ENCODE measurements at regions not wholly inside any gene's neighbourhood (a gene's known extent, or its start where the extent isn't known, plus 50 kb on each side); places are given as distances from the start of the nearest gene placed in this dataset.

- no peak for DNase-seq (ENCODE audit: low spot score)
These were observed 357.2 kb downstream of the TMEM38B start for GRCh38 chr9:106051545-106051944.

- DNase-seq (ENCODE audit: low spot score), result no peak
These were observed 357.8 kb downstream of the TMEM38B start for GRCh38 chr9:106052166-106052565.

DNA sequence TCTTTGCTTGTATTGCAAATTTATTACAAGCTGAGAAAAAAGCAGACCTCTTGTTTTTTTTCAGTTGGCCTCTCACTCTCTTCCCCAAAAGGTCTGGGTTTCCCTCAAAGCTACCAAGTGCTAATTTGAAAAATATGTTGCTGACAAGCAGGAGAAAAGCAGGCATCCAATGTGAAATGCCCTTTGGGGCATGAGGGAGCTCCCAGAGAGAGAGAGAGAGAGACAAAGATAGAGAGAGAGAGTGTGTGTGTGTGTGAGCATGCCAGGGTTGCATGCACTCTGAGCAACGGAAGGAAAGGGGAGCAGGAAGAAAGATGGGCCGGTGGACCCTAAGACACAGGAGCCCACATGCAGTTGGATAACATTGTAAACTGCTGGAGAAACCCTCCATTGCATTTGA lies 358.4 kb downstream of the TMEM38B start:
- DNase-seq (ENCODE audit: low spot score), result no peak

GRCh38 chr9:106056328-106056727 lies 362.0 kb downstream of the TMEM38B start:
- no peak for DNase-seq (ENCODE audit: low spot score)

DNA sequence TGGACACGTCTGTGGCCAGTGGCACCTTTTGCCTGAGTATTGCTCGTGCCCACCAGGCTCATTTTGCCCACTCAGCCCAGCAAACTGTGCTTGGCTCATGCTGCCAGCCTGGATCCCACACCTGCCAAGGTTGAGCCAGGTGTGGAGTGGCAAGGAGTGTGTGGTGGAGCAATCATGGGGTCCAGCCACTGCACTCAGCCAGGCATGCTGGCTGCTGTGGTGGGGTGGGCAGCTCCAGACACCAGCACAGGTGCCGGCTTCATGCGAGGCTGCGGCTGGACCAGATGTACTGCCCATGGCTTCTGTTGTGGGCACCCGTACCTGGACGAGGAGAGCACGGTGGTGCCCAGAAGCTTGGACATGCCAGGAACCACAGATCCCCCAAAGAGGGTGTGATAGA lies 364.1 kb downstream of the TMEM38B start:
- DNase-seq (ENCODE audit: low spot score), result no peak

DNA sequence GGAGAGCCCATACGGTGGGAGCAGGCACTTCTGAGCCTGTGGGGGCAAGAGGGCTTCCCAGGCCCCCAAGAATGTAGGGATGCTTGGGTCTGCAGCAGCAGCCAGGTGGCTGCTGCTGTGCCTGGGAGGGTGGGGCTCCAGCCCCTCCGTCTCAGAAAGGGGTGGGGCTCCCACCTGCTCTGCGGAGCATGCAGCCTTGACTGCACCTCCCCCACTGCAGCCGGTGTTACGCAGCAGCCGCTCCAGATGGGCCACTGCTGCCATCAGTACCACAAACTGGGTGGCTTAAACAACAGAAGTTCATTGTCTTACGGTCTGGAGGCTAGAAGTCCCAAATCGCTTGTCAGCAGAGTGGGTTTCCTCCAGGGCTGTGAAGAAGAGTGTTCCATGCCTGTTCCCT lies 365.5 kb downstream of the TMEM38B start:
- DNase-seq (ENCODE audit: low spot score), result no peak

DNA sequence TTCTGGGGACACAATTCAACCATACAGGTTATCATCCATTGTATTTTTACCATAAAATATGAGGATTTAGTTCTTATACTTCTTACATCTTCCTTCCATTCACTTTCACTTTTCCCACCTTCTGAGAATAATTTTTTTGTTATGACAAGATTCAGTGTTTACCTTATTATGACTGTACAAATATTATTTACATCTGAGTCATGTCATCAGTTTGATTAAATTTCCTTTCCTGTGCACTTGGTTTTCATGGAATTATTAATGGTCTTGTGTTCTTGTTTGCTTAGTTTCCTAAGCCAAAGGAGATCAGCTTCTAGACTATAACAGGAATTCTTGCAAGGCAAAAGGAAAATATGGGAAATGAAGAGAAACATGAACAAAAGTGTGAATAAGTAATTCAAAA lies 366.5 kb downstream of the TMEM38B start:
- DNase-seq (ENCODE audit: low spot score), result no peak

- no peak for DNase-seq (ENCODE audit: low spot score)
These were observed 367.9 kb downstream of the TMEM38B start for GRCh38 chr9:106062250-106062649.

- no peak for DNase-seq (ENCODE audit: low spot score)
These were observed 370.8 kb downstream of the TMEM38B start for GRCh38 chr9:106065136-106065535.

- DNase-seq (ENCODE audit: low spot score), result no peak
These were observed 371.4 kb downstream of the TMEM38B start for GRCh38 chr9:106065579-106066214.

DNA sequence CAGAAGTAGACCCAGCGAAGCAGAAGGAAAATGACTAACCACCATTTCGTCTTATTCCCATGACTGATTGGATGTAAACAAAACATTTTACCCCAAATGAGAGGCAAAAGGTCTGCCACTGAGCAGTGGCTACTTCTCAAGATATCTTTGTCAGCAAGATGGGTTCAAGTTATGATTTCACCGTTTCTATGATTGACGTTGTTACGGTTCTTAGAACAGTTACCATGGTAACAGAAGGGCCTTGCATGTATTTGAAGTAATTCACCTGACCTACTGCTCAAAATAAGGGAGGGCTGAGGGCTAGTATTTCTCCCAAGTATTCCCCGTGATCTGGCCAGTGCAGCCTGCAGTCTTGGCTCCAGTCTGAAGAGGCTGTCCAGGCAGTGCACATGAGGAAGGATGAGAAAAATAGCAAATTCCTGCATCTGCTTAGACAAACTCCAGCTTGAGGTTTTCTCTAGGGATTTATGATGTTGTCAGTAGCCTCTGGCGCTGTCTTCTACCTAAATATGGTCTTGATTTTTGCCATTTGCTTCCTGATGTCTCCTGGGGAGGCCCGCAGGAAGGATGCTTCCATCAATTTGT lies 372.7 kb downstream of the TMEM38B start:
- DNase-seq (ENCODE audit: low spot score), result no peak

GRCh38 chr9:106069241-106069640 lies 374.9 kb downstream of the TMEM38B start:
- DNase-seq (ENCODE audit: low spot score), result no peak

DNA sequence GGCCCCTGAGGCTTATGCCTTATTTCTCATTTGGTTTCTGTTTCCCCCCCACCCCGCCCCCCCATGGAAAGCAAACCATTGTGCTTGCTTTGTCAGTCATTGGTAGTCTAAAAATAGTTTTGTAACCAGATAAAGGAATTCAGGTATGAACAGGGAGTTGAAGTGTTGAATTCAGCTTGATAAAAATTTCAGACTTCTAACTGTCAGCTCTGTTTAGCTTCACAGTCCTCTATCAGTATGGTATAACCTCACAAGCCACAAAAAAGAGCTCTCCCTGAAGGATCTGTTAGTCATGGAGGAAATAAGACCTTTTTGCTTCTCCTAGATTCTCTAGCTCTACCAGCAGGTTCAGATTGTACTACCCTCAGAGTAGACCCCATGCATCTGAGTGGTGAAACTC lies 378.1 kb downstream of the TMEM38B start:
- no peak for DNase-seq (ENCODE audit: low spot score)

- DNase-seq (ENCODE audit: low spot score), result no peak
These were observed 379.7 kb downstream of the TMEM38B start for GRCh38 chr9:106074006-106074405.

DNA sequence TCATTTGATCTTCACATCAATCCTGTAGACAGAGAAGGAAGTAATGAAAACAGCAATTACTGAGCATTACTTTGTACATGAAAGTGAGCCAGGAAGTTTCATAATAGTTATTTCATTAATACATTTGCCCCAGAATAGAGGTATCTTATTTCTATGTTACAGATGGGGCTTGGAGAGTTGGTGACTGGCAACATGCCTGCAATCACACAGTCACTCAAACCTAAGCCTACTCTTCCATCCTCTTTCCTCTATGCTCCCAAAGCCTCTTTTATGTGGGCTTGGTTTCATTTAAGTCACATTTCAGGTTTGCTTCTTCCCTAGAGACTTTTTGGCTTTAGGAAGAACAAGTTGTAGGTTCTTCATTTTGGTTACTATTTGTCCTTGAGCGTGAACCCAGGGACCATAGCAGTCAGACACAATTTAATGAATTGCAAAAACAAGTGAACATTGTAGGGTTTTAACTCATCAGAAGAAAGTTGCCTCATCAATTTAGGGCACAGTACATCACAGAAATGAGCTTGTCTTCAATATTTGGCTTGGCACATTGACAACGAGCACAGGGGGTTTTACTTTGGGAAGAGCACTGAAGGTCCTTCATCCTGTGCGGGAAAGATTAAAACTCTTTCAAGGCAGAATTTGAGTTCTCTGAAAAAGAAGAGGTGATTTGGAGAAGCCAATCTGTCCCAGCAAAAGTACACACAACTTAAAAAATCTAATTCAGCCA lies 381.1 kb downstream of the TMEM38B start:
- no peak for DNase-seq (ENCODE audit: low spot score)

GRCh38 chr9:106075960-106076327 lies 381.6 kb downstream of the TMEM38B start:
- no peak for DNase-seq (ENCODE audit: low spot score)

DNA sequence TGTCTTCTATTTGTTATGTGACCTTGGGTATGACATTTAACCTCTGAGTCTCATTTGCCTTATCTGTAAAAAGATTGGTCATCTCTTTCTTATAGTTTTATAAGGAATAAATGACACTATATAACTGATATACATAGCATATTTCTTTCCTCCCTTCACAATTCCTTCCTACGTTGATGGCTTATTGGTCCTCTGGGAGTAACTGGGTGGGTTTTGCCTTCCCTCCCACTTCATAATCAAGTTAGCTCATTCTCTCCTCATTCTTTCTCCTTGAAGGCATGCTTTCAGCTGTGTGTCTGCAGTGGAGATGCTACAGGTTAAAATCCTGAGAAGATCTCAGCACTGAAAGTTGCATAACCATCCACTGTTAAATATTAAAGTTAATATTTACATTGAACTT lies 382.4 kb downstream of the TMEM38B start:
- no peak for DNase-seq (ENCODE audit: low spot score)

DNA sequence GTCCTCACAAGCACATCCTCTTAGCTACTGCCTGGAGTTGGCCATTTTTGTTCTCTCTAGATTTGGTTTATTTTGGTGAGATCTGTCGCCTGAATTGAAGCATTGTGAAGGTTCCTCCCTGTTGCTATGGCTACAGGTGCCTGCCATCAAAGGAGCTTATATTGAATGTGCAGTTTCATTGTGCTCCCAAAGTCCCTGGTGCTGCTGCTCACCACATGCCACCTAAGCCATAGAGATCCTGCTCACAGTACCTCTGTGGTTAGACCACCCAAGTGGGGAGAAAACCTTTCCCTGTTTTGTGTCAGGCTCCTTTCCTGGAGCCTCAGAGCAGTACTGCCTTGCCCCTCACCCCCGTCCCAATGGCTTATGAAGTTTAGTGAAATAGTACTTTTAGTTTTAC lies 383.4 kb downstream of the TMEM38B start:
- DNase-seq (ENCODE audit: low spot score), result no peak

DNA sequence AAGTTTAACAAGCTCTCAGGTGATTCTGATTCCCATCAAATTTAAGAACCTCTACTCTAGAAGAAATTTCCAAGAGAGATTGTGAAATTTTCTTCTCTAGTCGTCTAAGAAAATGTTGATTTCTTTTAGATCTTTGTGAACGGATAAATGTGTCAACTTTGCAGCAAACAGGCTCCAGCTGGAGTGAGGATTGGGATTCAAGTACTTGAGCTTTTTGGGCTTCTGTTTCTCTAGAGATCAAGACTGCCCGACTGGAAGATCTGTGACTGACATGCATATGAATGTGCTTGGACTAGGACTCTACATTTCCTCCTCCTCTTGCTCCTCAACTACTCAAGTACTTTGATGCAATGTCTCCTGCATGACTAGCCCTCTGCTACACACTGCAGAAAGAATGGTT lies 388.3 kb downstream of the TMEM38B start:
- no peak for DNase-seq (ENCODE audit: low spot score)

DNA sequence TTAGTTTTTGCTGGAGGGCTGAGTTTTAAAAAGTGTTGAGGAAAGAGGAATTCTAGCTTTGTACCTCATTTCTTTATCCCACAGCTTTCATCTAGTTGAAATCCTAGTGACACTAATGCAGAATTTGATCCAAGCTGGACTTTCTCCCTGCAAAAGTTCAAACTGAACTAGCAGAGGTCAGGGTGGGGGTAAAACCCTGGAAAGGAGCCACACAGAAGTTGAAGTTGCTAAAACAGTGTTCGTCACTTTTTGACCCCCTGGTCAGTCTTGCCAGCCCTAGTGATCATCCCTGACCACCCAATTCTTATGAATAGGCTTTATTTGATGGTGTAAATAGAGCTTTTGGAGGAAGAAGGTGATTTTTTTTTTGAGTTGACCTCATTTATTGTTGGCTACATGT lies 390.4 kb downstream of the TMEM38B start:
- DNase-seq (ENCODE audit: low spot score), result no peak

DNA sequence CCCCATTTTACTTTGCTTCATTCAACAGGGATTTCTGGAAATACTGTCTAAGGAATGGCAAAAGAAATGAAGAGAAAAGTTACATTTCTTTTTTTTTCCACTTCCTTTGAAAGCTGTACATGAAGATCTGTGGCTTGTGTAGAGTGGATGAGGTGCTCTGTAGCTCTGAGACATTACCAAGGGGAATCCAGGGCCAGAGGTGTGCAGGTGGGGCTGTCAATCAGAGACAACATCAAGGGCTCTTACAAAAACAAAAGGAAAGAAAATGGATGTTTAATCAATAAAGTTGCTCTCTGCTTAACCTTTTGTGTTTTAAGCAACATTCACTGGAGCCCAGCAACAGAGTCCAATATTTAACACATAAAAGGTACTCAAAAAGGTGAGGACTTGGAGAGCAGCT lies 391.1 kb downstream of the TMEM38B start:
- no peak for DNase-seq (ENCODE audit: low spot score)

- no peak for DNase-seq (ENCODE audit: low spot score)
These were observed 397.7 kb downstream of the TMEM38B start for GRCh38 chr9:106092083-106092482.

DNA sequence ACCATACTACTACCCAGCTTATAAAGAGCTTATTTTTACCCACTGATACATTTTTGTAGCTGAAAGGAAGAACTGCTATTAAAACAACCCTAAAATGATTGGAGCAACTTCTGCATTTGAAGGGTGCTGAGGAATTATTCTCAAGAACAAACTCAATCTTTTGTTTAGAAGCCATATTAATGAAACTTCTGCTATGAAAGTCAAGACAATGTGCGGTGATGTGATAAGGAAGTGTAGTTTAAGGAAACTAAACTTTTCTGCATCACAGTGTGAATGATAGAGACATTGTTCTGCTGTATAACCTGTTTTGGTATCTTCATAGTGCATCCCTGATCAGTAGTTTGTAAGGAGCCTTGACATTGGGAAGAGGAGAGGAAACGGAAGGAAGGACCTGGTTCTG lies 408.5 kb downstream of the TMEM38B start:
- DNase-seq (ENCODE audit: low spot score), result no peak

DNA sequence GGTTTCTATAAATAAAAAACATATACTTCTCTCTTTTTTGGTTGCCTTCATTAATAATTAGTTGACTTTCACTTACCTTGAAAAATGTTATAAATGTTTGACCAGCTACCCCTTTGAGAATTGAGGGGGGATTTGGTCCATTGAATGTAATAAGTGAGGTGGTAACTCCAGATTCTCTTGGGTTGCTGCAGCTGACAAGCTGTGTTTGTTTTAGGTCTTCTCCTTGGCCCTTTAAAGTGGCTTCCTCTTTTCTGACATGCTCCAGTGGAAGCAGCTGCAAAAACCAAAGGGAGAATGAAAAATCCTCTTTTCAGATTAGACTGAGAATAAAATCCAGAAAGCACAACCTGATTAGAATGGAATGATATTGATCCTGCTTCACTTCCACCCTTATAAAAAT lies 410.5 kb downstream of the TMEM38B start:
- DNase-seq (ENCODE audit: low spot score), result no peak

Measured in ureter (tissue), 1 donor.